Gastroesophageal sphincter (tissue), 4 donors: ENCODE measurements at regions not wholly inside any gene's neighbourhood (a gene's known extent, or its start where the extent isn't known, plus 50 kb on each side); places are given as distances from the start of the nearest gene placed in this dataset.

ENCODE experiments used
- ATAC-seq: fragments of 150-250 bp; one replicate; pipeline ENCODE4 v1.9.1; 2016; ENCODE audit warnings: mild to moderate bottlenecking, moderate library complexity
- H3K27ac ChIP-seq, 4 donors: fragments of 200-600 bp; sonication (generic) in 3 of 4; 1 replicate in 3 of 4; 2 replicates in 1 of 4; pipeline ENCODE4 v1.5.1; 2016 to 2019
- H3K27me3 ChIP-seq: fragments of 200-600 bp; sonication (generic); one replicate; pipeline ENCODE4 v1.5.1; 2019
- H3K36me3 ChIP-seq, 2 donors: fragments of 200-600 bp; sonication (generic); one replicate each; pipeline ENCODE4 v1.5.1; 2019; ENCODE audit warnings: control low read depth in 1 of 2
- H3K4me1 ChIP-seq, 3 donors: fragments of 200-600 bp; sonication (generic); 1 replicate in 2 of 3; 2 replicates in 1 of 3; pipeline ENCODE4 v1.5.1; 2016 to 2019; ENCODE audit warnings: control low read depth in 2 of 3
- H3K4me3 ChIP-seq, 2 donors: fragments of 200-600 bp; sonication (generic); one replicate each; pipeline ENCODE4 v1.5.1; 2019; ENCODE audit warnings: mild to moderate bottlenecking in 1 of 2, moderate library complexity in 1 of 2
- H3K9me3 ChIP-seq, 3 donors: fragments of 200-600 bp; sonication (generic); one replicate each; pipeline ENCODE4 v1.5.1; 2017 to 2019; ENCODE audit warnings: control low read depth in 2 of 3
- CTCF ChIP-seq, 4 experiments: fragments of 200-600 bp in 2 of 4; fragments of 450-650 bp in 2 of 4; sonication (generic) in 1 of 4; IDR thresholded peaks; one replicate each; pipeline ENCODE4 v1.5.1; 2017 to 2019; ENCODE audit warnings: antibody characterized with exemption in 4 of 4, mild to moderate bottlenecking in 2 of 4, moderate library complexity in 2 of 4
- EP300 ChIP-seq: sonication (generic); formaldehyde crosslinking; IDR thresholded peaks from one replicate; pipeline ENCODE4 v1.6.1; 2017; ENCODE audit warnings: antibody characterized with exemption, mild to moderate bottlenecking
- POLR2A ChIP-seq, 2 donors: fragments of 450-650 bp; IDR thresholded peaks; one replicate each; pipeline ENCODE4 v1.6.1; 2017; ENCODE audit warnings: antibody characterized with exemption in 2 of 2, mild to moderate bottlenecking in 2 of 2, moderate library complexity in 1 of 2
- POLR2AphosphoS5 ChIP-seq: sonication (generic); formaldehyde crosslinking; IDR thresholded peaks from one replicate; pipeline ENCODE4 v1.6.1; 2017; ENCODE audit warnings: antibody characterized with exemption
- WGBS, 2 donors: methylation state at CpG; one replicate each; pipeline ENCODE4 v1.1.5; 2018; ENCODE audit warnings: low coverage in 1 of 2; 5-methylcytosine and 5-hydroxymethylcytosine counted together

- ATAC-seq: no peak
- no peak for TF ChIP-seq CTCF (IDR thresholded peaks at IDR 0.05)
- TF ChIP-seq EP300: no peak
- TF ChIP-seq POLR2A (IDR thresholded peaks at IDR 0.05): no peak
- TF ChIP-seq POLR2AphosphoS5: no peak
These were observed 220.0 kb downstream of the HAPSTR1 start for GRCh38 chr16:9311303-9311954.

GRCh38 chr16:9316008-9316407, 224.6 kb downstream of the HAPSTR1 start:
- TF ChIP-seq CTCF (IDR thresholded peaks at IDR 0.05) (no peak), EP300 (no peak), POLR2A (IDR thresholded peaks at IDR 0.05) (no peak)
- no peaks in the 10 kb centered on the region for H3K4me1 ChIP-seq
- peaks cover 0 to 9% (median 0%) of the 10 kb centered on the region in 3 donors for H3K9me3 ChIP-seq
- H3K27ac ChIP-seq: no peak overlapping the region
- ATAC-seq: no peak
- no peak overlapping the region for H3K4me3 ChIP-seq
- no peaks in the 10 kb centered on the region for H3K27me3 ChIP-seq
- no peaks in the 10 kb centered on the region for H3K36me3 ChIP-seq

More at GRCh38 chr16:9311303-9311954, 220.0 kb downstream of the HAPSTR1 start:
- H3K27ac ChIP-seq: no peak overlapping the region
- H3K36me3 ChIP-seq: no peaks in the 10 kb centered on the region
- H3K4me1 ChIP-seq: no peaks in the 10 kb centered on the region
- no peaks in the 10 kb centered on the region for H3K27me3 ChIP-seq
- H3K4me3 ChIP-seq: no peak overlapping the region
- WGBS, 2 donors: 36 to 60% methylated on average over 1 to 2 of the region's 5 CpGs
- peaks cover 0 to 6% (median 0%) of the 10 kb centered on the region in 3 donors for H3K9me3 ChIP-seq

GRCh38 chr16:9316615-9317014, 225.2 kb downstream of the HAPSTR1 start:
- Histone ChIP-seq H3K36me3 (no peaks in the 10 kb centered on the region), H3K4me1 (no peaks in the 10 kb centered on the region), H3K27me3 (no peaks in the 10 kb centered on the region), H3K9me3 (peaks cover 0 to 9% (median 0%) of the 10 kb centered on the region in 3 donors), H3K27ac (no peak overlapping the region), H3K4me3 (no peak overlapping the region)
- no peak for ATAC-seq
- 75 to 79% methylated on average over 1 to 2 of the region's 2 CpGs for WGBS, 2 donors
- TF ChIP-seq POLR2A (IDR thresholded peaks at IDR 0.05) (no peak), CTCF (IDR thresholded peaks at IDR 0.05) (no peak), EP300 (no peak), POLR2AphosphoS5 (no peak)

- Histone ChIP-seq H3K27ac (no peak overlapping the region), H3K4me1 (peaks cover 0 to 9% (median 0%) of the 10 kb centered on the region in 3 donors), H3K4me3 (no peak overlapping the region), H3K27me3 (no peaks in the 10 kb centered on the region), H3K9me3 (peaks cover 0 to 9% (median 0%) of the 10 kb centered on the region in 3 donors), H3K36me3 (no peaks in the 10 kb centered on the region)
- 76 to 86% methylated on average over 2 of the region's 2 CpGs for WGBS, 2 donors
- no peak for ATAC-seq
- TF ChIP-seq CTCF (IDR thresholded peaks at IDR 0.05) (no peak), EP300 (no peak), POLR2AphosphoS5 (no peak), POLR2A (IDR thresholded peaks at IDR 0.05) (no peak)
These were observed 227.3 kb downstream of the HAPSTR1 start for GRCh38 chr16:9318764-9319163.

- H3K27ac ChIP-seq: no peak overlapping the region
- H3K36me3 ChIP-seq: no peaks in the 10 kb centered on the region
- H3K4me1 ChIP-seq: peaks cover 0 to 9% (median 0%) of the 10 kb centered on the region in 3 donors
- WGBS, 2 donors: 31 to 33% methylated on average over 1 of the region's 3 CpGs
- no peak for ATAC-seq
- no peak for TF ChIP-seq POLR2A (IDR thresholded peaks at IDR 0.05)
- TF ChIP-seq POLR2AphosphoS5: no peak
- TF ChIP-seq CTCF (IDR thresholded peaks at IDR 0.05): no peak
- TF ChIP-seq EP300: no peak
- H3K4me3 ChIP-seq: no peak overlapping the region
- H3K9me3 ChIP-seq: no peaks in the 10 kb centered on the region
- no peaks in the 10 kb centered on the region for H3K27me3 ChIP-seq
These were observed 231.3 kb downstream of the HAPSTR1 start for GRCh38 chr16:9322769-9323168.
